Stimulated activated effector memory CD8-positive, alpha-beta T cell treated with anti-CD3 and anti-CD28 coated beads, Interleukin-12 subunit alpha, Interleukin-12 subunit beta, amount 100 ng/mL, for 72 hours (primary cell): ENCODE measurements at regions not wholly inside any gene's neighbourhood (a gene's known extent, or its start where the extent isn't known, plus 50 kb on each side); places are given as distances from the start of the nearest gene placed in this dataset.

Experiments
- ATAC-seq: fragments of 150-1000 bp; cut with Tn5 transposase; 2 replicates; pipeline ENCODE4 v1.10.0; 2021
- DNase-seq, 2 donors: peaks; one replicate each; pipeline ENCODE4 v3.0.0; 2021 to 2022; ENCODE audit warnings: low spot score in 2 of 2
- H3K27ac Mint-ChIP-seq: one replicate; pipeline ENCODE4 v1.8.0; 2022; ENCODE audit warnings: mild to moderate bottlenecking, mixed read lengths
- H3K36me3 Mint-ChIP-seq: one replicate; pipeline ENCODE4 v1.8.0; 2022; ENCODE audit warnings: mild to moderate bottlenecking, mixed read lengths
- H3K4me1 Mint-ChIP-seq: one replicate; pipeline ENCODE4 v1.8.0; 2022; ENCODE audit warnings: mixed read lengths
- H3K4me3 Mint-ChIP-seq: one replicate; pipeline ENCODE4 v1.8.0; 2022; ENCODE audit warnings: mild to moderate bottlenecking, mixed read lengths
- H3K9me3 Mint-ChIP-seq: one replicate; pipeline ENCODE4 v1.8.0; 2022; ENCODE audit warnings: mixed read lengths

DNA sequence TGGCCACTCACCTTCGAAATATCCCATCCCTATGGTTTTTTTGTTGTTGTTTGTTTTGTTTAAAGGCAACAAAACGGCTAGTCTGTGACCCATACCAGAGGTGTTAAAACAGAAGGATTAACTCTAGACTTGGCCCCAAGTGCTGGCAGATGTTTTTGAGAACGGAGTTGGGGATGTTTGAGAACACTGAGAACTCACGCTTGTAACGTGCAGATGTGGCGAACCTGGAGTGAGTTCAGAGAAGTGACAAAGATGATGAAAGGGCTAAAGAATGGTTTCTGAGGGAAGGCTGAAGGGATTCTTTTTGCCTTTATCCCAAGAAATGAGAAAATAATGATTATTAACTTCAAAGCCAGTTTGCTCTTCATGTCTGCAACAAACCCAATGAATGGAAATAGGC lies 286.5 kb downstream of the ZNF608 start:
- Mint-ChIP-seq H3K4me3 (no peak overlapping the region), H3K36me3 (no peaks in the 10 kb centered on the region), H3K27ac (no peak overlapping the region), H3K4me1 (no peaks in the 10 kb centered on the region), H3K9me3 (peaks cover 7% of the 10 kb centered on the region)
- DNase-seq (no peak), ATAC-seq (no peak)

DNA sequence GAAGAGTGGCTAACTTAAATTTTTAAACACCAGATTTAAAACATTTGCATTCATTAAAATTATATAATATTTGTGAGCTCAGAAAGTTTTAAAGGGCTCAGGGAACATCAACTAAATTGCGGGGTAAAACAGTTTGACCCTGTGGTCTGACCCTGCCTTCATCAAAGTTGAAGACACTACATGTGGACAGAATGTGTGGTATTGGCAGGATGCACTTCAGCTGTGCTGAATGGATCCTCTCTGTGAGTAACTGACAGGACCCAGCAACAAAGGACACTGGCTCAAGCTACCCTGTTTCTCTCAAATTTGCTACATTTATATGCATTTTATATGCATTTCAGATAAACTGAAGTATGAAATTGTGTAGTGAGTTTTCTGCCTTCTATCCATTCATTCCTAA lies 288.5 kb downstream of the ZNF608 start:
- Mint-ChIP-seq H3K9me3 (peaks cover 7% of the 10 kb centered on the region), H3K4me3 (no peak overlapping the region), H3K4me1 (no peaks in the 10 kb centered on the region), H3K27ac (no peak overlapping the region), H3K36me3 (no peaks in the 10 kb centered on the region)
- DNase-seq, result no peak
- no peak for ATAC-seq

DNA sequence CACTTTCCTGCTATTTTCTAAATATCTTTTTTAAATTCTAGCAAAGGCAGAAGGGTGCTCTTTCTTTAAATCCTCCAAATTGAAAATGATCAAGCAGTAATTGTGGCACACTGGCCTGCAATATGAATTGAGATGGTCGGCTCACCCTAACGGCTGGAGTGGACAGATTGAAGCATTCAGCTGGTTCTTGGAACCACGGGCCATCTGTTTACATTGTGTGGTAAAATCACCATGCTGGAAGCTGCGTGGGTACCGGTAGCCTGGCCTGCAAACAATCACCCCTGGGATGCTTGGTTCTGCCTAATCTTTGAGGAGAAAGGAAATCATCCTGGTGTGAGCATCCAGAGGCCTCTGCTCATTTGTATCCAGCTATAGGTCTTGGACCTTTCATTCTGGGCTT lies 289.3 kb downstream of the ZNF608 start:
- Mint-ChIP-seq H3K27ac (no peak overlapping the region), H3K36me3 (no peaks in the 10 kb centered on the region), H3K4me1 (no peaks in the 10 kb centered on the region), H3K4me3 (no peak overlapping the region), H3K9me3 (peaks cover 7% of the 10 kb centered on the region)
- DNase-seq (no peak), ATAC-seq (no peak)

DNA sequence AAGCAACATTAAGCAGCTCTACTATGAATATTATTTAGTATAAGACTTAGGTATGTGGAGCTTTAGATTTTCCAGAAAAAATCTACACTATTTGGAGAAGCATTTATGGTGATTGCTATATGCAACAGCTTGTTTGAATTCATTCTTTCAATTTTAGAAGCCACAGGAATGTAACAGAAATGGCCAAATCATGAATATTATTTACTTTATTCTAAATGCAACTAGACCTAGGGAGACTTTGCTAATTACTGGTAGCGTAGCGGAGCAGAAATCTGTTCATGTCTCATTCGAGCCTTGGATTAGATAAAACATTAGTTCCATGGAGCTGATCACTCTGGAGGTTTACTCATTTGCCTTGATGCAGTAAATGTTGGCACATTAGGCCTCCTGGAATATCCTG lies 290.2 kb downstream of the ZNF608 start:
- Mint-ChIP-seq H3K36me3 (no peaks in the 10 kb centered on the region), H3K4me1 (no peaks in the 10 kb centered on the region), H3K27ac (no peak overlapping the region), H3K4me3 (no peak overlapping the region), H3K9me3 (peaks cover 7% of the 10 kb centered on the region)
- DNase-seq, result no peak
- no peak for ATAC-seq

DNA sequence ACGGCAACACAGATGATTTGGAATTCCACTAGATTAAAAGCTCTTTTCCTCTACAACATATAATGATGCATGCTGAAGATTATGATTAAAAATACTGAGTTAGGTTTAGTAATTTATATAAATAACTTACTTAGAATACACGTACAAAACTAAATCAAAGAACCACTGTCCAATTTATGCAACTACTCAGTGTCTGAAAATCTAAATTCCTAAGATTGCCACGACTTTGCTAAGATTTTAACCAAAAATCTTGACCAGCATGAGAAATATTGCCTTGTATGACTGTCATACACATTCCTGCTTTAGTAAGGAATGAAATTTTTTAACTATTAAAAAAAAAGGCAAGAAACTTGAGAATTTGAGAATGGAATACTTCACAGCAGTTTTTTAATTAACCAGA lies 292.4 kb downstream of the ZNF608 start:
- no peak overlapping the region for H3K4me3 Mint-ChIP-seq
- no peak overlapping the region for H3K27ac Mint-ChIP-seq
- no peaks in the 10 kb centered on the region for H3K36me3 Mint-ChIP-seq
- peaks cover 4% of the 10 kb centered on the region for H3K9me3 Mint-ChIP-seq
- no peak for ATAC-seq
- DNase-seq, result no peak
- no peaks in the 10 kb centered on the region for H3K4me1 Mint-ChIP-seq

DNA sequence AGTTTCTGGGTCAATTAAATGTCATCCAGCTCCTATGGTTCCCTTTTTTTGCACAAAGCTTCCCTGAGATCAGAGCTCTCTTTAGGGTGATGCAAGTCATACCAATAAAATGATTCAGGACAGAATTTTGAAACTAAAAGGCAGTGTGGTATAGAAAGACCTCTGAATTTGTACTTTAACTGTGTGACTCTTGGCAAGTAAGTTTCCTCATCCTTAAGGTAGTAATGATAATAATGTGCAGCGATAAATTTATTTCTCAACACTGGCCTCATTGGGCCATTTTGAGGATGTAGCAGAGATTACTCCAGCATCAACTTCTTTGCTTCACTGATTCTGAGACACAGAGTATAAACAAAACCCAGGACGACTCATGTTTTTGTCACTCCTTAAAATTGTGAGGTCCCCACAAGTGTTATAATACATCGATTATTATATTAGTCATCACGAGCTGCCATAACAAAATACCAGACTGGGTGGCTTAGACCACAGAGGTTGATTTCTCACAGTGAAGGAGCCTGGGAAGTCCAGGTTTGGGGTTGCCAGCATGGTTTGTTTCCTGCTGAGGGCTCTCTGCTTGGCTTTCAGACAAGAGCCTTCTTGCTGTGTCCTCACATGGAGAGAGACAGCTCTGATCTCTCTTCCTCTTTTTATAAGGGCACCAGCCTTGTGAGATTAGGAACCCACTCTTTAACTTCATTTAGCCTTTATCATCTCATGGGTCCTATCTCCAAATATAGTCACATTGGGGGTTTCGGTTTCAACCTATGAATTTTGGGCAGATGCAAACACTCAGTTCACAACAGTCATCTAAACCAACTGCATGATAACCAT lies 293.0 kb downstream of the ZNF608 start:
- Mint-ChIP-seq H3K4me3 (no peak overlapping the region), H3K27ac (no peak overlapping the region), H3K9me3 (peaks cover 5% of the 10 kb centered on the region), H3K36me3 (no peaks in the 10 kb centered on the region), H3K4me1 (no peaks in the 10 kb centered on the region)
- ATAC-seq (peak; percentile 64), DNase-seq (no peak)

DNA sequence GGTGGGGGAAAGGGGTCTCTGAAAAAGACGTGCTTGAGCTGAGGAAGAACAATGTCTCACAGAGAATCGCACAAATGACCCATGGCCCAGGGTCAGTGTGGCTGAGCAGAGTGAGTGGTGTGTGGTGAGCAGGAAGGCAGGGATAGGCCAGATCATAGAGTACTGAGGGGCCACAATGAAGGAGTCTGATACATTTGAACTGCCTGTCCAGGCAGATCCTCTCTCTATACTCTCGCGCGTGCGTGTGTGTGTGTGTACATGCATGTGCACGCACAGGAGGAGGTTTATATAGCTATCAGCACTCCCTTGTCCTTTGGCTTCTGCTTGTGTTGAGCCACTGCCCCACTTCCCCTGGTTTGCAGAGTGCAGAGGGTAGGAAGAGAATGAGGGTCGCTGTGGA lies 294.0 kb downstream of the ZNF608 start:
- Mint-ChIP-seq H3K4me3 (no peak overlapping the region), H3K4me1 (no peaks in the 10 kb centered on the region)
- ATAC-seq, result no peak

DNA sequence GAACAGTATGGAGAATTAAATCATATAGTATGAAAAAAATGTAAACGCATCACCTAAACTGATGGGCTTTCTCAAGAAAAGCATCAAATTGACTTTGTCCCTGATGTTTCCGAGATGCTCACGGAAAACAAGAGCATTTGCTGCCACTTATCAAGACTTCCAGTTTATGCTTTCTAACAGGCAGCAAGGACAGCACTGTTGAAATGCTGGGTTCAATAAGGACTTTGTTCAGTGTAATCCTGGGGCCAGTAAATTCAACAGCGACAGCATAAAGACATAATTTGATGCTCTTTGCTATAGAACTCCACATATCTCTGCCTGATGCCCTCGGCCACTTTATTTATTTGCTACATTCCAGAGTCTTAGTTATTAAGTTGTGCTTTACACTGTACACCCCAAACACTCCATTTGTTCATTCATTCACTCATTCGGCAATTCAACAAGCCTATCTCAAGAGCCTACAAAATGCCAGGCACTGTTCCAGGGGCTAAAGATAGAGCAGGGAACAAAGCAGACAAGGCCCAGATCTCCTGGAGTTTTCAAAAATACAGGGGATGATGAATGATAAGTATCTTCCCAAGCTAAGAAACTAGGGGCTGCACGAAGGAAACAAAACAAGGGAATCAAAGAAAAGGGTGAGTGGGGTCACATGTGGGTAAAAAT lies 294.6 kb downstream of the ZNF608 start:
- DNase-seq, result no peak
- Mint-ChIP-seq H3K4me1 (no peaks in the 10 kb centered on the region), H3K36me3 (no peaks in the 10 kb centered on the region), H3K4me3 (no peak overlapping the region), H3K9me3 (peaks cover 8% of the 10 kb centered on the region), H3K27ac (no peak overlapping the region)
- no peak for ATAC-seq

More for the DNA sequence above, 294.0 kb downstream of the ZNF608 start:
- Mint-ChIP-seq H3K9me3 (peaks cover 8% of the 10 kb centered on the region), H3K27ac (no peak overlapping the region), H3K36me3 (no peaks in the 10 kb centered on the region)
- no peak for DNase-seq

DNA sequence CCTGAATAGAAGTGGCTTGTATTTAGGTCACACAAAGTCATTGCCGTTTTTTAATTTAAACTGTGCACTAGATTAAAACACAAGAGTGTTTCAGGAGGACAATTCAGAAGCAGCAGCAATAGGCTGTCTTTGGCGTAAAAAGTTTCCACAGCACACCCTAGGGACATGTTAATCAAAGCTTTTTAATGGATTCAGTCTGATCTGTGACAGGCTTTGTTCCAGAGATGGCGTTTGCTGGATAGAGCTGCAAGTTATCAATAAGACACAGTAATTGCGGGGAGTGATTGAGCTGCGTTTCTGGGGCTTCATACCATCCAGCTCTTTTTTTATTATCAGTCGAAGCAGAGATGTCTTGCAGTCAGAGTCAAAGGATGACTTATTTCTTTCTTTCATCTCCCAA lies 300.3 kb downstream of the ZNF608 start:
- Mint-ChIP-seq H3K4me1 (no peaks in the 10 kb centered on the region), H3K4me3 (no peak overlapping the region), H3K36me3 (no peaks in the 10 kb centered on the region), H3K27ac (no peak overlapping the region), H3K9me3 (peaks cover 7% of the 10 kb centered on the region)
- ATAC-seq (no peak), DNase-seq (no peak)

DNA sequence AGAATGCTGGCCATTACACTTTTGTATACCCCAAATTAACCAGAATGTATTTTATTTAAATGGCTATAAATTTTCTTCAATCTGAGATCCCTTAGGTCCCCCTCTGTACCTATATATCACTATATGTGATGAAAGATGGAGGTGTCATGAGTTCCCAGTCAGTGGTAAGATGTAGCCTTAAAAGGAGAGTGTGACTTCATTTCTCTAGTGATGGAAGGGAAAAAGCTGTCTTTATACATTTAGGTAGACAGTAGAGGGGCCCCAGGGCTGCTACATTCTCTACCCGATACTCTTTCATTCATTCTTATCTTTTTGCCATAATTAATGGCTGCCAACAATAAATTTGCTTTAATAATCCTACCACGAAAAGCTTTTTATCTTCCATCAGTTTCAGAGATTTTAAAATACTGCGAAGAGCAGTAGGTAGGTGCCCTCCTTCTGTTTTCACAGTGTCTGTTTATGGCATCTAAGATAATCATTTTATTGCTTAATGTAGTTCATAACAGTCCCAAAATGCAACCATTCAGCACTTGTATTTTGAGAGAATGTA lies 301.3 kb downstream of the ZNF608 start:
- Mint-ChIP-seq H3K27ac (no peak overlapping the region), H3K36me3 (no peaks in the 10 kb centered on the region), H3K4me3 (no peak overlapping the region)

DNA sequence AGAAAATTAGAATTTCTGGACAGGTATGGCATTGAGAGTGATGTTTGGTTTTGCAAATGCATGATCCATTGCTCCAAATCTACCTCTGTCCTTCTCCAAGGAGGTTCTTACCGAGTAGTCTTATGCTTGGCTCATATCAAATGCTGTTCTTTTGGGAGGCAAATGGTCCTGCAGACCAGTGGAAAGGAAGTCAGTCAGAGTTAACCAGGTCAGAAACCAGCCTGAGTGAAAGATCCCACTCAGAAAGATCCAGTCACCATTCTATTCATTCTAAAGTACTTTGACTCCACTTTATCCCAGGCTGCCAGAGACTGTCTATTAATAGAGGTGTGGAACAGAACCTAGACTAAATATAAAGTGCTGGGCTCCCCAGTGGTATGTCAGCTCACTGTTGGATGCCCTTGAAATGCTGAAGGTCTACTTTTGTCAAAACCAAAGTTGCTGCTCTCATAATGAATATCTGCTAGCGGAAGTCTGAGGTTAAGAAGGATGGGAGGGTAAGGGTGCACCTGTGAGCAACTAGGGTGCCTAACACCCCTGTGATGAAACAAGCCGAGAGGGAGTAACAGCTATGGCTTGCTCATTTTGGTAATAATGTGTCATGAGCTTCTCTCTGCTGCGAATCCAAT lies 302.2 kb downstream of the ZNF608 start:
- Mint-ChIP-seq H3K9me3 (peaks cover 8% of the 10 kb centered on the region), H3K27ac (no peak overlapping the region), H3K4me1 (no peaks in the 10 kb centered on the region), H3K36me3 (no peaks in the 10 kb centered on the region), H3K4me3 (no peak overlapping the region)
- DNase-seq, result no peak
- peak; percentile 76 for ATAC-seq

More for the DNA sequence above, 301.3 kb downstream of the ZNF608 start:
- H3K9me3 Mint-ChIP-seq, result peaks cover 7% of the 10 kb centered on the region
- H3K4me1 Mint-ChIP-seq, result no peaks in the 10 kb centered on the region
- DNase-seq, result no peak
- ATAC-seq, result no peak

DNA sequence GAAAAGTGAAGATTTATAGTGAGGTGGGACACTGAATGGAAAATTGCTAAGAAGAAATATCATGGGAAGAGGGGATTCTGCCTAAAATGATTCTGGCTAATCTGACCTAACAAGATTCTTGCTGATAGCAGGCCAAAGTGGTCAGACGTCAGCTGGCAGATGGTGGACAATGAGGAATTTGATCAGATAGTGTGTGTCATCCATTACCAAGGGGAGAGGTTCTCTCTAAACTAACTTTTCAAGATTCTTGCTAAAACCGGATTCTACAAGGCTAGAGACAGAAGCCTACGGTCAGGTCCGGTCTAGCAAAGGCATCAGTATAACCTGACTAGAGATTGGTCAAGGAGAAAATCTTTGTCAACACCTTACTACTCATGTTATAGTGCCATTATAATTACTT lies 306.0 kb downstream of the ZNF608 start:
- Mint-ChIP-seq H3K9me3 (peaks cover 9% of the 10 kb centered on the region), H3K27ac (no peak overlapping the region), H3K4me1 (no peaks in the 10 kb centered on the region), H3K4me3 (no peak overlapping the region), H3K36me3 (no peaks in the 10 kb centered on the region)
- DNase-seq (no peak), ATAC-seq (no peak)

DNA sequence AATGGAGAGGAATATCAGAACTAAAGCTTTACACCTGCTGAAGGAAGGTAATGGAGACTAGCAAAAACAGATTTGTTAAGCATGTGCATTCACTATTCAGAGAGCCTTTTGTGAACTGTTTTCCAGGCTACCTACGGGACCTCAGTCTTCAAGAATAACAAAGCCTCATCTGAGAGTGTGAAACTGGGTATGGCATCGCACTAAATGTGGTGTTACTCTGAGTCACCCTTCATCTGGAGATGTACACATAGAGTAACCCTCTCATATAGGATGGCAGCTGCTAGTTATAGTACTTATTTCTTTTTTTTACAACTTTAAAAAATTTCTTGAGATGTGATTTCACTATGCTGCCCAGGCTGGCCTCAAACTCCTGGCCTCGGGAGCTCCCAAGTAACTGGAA lies 306.8 kb downstream of the ZNF608 start:
- H3K4me3 Mint-ChIP-seq, result no peak overlapping the region
- ATAC-seq, result no peak

DNA sequence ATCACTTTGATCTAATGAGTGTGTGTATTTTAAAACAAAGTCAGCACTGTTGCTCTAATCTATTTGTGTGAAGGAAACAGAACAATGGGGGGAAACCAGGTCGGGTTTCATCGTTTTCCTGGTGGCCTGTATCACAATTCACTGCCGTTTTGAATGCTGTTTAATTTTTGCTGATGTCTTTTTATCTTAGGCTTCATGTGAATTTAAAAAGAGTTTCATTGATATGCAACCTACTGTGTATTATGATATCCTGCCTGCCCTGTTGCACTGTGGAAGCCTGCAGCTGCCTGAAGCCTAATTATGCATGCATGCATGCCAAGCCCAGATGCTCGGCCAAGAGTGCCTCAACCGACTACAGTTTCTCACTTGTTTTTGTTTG lies 307.5 kb downstream of the ZNF608 start:
- no peak for ATAC-seq
- no peak for DNase-seq

More for the DNA sequence above, 306.8 kb downstream of the ZNF608 start:
- no peak for DNase-seq
- Mint-ChIP-seq H3K36me3 (no peaks in the 10 kb centered on the region), H3K27ac (no peak overlapping the region), H3K4me1 (no peaks in the 10 kb centered on the region), H3K9me3 (peaks cover 9% of the 10 kb centered on the region)

DNA sequence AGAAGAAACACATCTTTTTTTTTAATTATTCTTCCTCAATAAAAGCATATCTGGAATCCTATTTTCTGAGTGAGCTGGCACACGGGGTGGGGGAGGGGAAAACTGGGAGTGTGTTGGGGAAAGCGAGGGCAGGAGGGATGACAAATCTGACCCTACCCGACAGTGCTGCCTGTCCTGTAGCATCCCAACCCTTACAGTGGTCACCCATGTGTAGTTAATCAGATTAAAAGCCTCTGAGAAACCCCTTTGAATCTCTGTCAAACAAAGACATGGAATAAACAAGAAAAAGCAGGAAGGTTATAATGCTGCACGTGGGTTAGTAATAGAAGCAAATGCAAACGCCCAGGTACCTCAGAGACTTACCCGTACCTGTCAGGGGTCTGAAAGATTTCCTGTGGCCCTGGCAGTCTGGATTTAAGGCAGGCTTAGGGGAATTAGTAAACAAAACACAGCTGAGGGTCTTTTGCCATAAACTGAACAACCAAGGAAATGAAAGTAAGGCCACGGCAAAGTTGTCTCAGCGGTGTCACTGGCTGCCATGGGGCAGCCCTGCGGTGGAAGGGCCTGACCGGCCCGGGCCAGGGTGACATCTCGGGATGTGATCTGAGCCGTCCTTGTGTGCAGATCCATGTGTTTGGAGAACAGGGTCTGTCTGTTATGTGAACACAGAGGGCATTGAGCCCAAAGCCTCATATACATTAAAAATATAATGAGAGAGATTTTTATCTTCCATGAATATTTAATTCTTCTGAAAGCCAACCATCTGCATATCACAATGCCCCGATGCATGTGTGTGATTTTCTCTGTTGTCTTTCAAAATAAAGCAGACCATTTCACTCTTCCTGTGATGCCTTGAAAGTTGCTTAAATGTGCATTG lies 308.2 kb downstream of the ZNF608 start:
- H3K36me3 Mint-ChIP-seq, result no peaks in the 10 kb centered on the region
- no peak for ATAC-seq
- no peak overlapping the region for H3K4me3 Mint-ChIP-seq
- no peaks in the 10 kb centered on the region for H3K4me1 Mint-ChIP-seq
- peaks cover 17% of the 10 kb centered on the region for H3K9me3 Mint-ChIP-seq
- no peak overlapping the region for H3K27ac Mint-ChIP-seq
- no peak for DNase-seq

More for the DNA sequence above, 307.5 kb downstream of the ZNF608 start:
- Mint-ChIP-seq H3K36me3 (no peaks in the 10 kb centered on the region), H3K27ac (no peak overlapping the region), H3K4me3 (no peak overlapping the region), H3K9me3 (peaks cover 16% of the 10 kb centered on the region), H3K4me1 (no peaks in the 10 kb centered on the region)
